ENCODE measurements at regions not wholly inside any gene's neighbourhood (a gene's known extent, or its start where the extent isn't known, plus 50 kb on each side); places are given as distances from the start of the nearest gene placed in this dataset.

- TF ChIP-seq YY1 (IDR thresholded peaks at IDR 0.05; ENCODE audit: insufficient read depth, insufficient read length), result no peak
- no peak for TF ChIP-seq SUZ12 (IDR thresholded peaks at IDR 0.05; ENCODE audit: extremely low read depth, insufficient read depth, insufficient read length)
These were observed 243.6 kb downstream of the NDFIP2 start for GRCh38 chr13:79724348-79725103.
